ENCODE measurements at regions not wholly inside any gene's neighbourhood (a gene's known extent, or its start where the extent isn't known, plus 50 kb on each side); places are given as distances from the start of the nearest gene placed in this dataset.

- TF ChIP-seq CTCF (IDR thresholded peaks at IDR 0.05; ENCODE audit: insufficient read depth, low read depth, low read length), result no peak
- no peak for TF ChIP-seq EZH2 (IDR thresholded peaks at IDR 0.05; ENCODE audit: insufficient read depth, low read length)
These were observed 610.5 kb downstream of the PLOD2 start for GRCh38 chr3:145550522-145550921.

All from astrocyte (in vitro differentiated cells and primary cell).